MM.1S (cell line): ENCODE measurements at regions not wholly inside any gene's neighbourhood (a gene's known extent, or its start where the extent isn't known, plus 50 kb on each side); places are given as distances from the start of the nearest gene placed in this dataset.

Experiments
- EZH2 ChIP-seq: fragments of 300-600 bp; sonication (generic); optimal IDR thresholded peaks from 2 replicates; pipeline ENCODE3; 2017; ENCODE audit warnings: low read depth, mild to moderate bottlenecking, antibody characterized with exemption, low read length, mixed read lengths
- EZH2phosphoT487 ChIP-seq: fragments of 300-600 bp; sonication (generic); IDR thresholded peaks from 2 replicates; pipeline ENCODE4 v1.6.1; 2018; ENCODE audit warnings: antibody characterized with exemption, low read length
- TF ChIP-seq, protein P1 (sequence below): fragments of 300-600 bp; sonication (generic); IDR thresholded peaks from 2 replicates; pipeline ENCODE4 v1.5.1; 2016; ENCODE audit warnings: antibody characterized with exemption, low read length, mixed read lengths

DNA sequence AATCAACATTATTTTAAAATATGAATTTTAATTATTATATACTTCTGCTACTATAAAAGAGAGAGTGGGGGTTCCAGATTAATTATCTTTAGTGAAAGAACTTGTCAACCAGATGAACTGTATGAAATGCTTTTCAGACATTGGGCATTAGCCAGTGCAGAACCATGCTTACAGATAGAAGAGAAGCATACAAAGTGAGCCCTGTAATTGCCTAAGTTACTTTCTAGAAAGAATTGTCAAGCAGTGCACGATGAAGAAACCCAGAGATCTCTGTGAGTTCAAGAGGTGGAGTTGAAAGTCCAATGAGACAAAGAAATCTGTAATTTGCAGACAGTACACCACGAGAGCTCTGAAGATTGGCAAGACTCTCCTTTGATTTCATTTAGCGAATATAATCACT is 166.7 kb downstream of the CDC14C start:
- TF ChIP-seq, protein P1, sequence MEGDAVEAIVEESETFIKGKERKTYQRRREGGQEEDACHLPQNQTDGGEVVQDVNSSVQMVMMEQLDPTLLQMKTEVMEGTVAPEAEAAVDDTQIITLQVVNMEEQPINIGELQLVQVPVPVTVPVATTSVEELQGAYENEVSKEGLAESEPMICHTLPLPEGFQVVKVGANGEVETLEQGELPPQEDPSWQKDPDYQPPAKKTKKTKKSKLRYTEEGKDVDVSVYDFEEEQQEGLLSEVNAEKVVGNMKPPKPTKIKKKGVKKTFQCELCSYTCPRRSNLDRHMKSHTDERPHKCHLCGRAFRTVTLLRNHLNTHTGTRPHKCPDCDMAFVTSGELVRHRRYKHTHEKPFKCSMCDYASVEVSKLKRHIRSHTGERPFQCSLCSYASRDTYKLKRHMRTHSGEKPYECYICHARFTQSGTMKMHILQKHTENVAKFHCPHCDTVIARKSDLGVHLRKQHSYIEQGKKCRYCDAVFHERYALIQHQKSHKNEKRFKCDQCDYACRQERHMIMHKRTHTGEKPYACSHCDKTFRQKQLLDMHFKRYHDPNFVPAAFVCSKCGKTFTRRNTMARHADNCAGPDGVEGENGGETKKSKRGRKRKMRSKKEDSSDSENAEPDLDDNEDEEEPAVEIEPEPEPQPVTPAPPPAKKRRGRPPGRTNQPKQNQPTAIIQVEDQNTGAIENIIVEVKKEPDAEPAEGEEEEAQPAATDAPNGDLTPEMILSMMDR, result no peak
- TF ChIP-seq EZH2 (no peak), EZH2phosphoT487 (no peak)
